GM23248 (cell line): ENCODE measurements at regions not wholly inside any gene's neighbourhood (a gene's known extent, or its start where the extent isn't known, plus 50 kb on each side); places are given as distances from the start of the nearest gene placed in this dataset.

Experiments used
- EZH2 ChIP-seq: fragments of 200-600 bp; sonication (generic); IDR thresholded peaks from 2 replicates; pipeline ENCODE4 v1.6.1; 2018; ENCODE audit warnings: antibody characterized with exemption, mild to moderate bottlenecking; ENCODE audit not compliant: insufficient read depth, poor library complexity, severe bottlenecking
- EZH2phosphoT487 ChIP-seq: fragments of 200-600 bp; sonication (generic); IDR thresholded peaks from 2 replicates; pipeline ENCODE4 v1.6.1; 2018; ENCODE audit warnings: antibody characterized with exemption, moderate library complexity, mild to moderate bottlenecking, low read depth; ENCODE audit not compliant: insufficient read depth

DNA sequence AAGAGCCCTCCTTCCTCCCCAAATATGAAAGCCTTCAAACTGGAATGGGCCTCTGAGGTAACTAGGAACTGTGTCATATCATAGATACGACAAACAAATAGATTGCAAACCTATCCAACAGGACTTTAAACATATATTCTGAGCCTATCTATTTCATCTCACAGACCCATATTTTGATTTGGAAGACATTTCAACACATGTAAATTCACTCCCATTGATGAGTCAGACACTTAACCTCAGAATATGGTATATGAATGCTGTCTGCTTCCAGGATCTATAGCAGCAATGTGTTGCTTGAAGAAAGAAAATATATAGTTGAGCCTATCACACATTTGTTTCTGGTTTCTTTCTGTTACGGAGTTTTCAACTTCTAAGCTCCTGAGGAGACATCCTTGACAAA is 221.9 kb upstream of the SAMSN1 start:
- TF ChIP-seq EZH2 (no peak), EZH2phosphoT487 (no peak)
